IPS-NIHi7 (cell line): ENCODE measurements at regions not wholly inside any gene's neighbourhood (a gene's known extent, or its start where the extent isn't known, plus 50 kb on each side); places are given as distances from the start of the nearest gene placed in this dataset.

Source experiments
- DNase-seq: peaks from one replicate; pipeline ENCODE4 v3.0.0; 2012; ENCODE audit warnings: mixed read lengths; ENCODE audit errors: extremely low spot score

DNA sequence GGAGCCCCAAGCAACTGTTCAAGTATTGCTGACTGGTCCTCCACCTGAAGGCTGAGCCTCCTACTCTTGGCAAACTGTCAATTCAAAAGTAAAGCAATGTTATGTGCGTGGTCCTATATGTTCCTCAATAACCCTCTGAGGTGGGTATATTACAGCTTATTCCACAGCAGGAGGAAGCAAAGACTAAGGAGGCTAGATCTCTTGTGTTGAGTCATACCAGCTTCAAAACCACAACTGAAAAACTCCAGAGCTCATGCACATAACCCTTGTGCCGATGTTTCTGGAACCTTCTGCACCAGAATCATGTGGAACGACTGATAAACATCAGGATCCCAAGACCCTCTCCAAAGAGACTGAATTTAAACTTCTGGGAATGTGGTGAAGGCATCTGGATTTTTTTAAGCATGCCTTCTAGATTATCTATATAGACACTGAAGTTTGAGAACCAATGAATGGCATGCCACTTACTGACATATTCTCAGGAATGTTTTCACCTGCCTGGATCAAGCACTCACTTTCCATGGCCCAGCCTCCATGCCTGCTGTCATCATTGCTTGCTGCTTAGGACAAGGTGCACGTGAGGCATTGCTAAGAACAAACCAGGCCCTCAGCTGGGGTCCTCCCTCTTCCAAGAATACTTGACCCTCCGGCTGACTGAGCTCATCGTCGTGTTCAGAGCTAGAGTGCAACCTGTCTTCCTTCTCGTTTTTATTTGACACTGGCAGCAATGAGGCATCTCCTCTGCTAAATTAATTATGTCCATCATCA lies 194.7 kb downstream of the BCL11B start:
- DNase-seq: no peak

GRCh38 chr14:99077844-99078236 lies 194.2 kb downstream of the BCL11B start:
- DNase-seq: no peak

DNA sequence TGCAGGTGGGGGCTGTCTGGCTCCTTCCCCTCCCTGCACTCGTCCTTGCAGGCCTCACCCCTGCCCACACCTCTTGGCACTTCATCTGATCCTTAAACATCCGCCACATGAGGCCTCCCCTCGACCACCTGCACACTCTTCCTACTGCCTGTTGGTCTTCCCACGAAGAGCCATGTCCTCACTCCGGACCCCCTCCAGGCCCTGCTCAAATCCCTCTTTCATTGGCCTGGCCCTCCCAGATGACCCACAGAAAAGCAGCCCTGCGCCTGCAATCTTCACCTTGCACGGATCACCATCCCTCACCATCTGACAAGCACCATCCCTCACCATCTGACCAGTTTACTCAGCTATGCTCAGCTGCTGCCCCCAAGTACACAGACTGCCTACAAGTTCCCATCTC lies 193.6 kb downstream of the BCL11B start:
- DNase-seq: no peak

- DNase-seq: no peak
Measured at GRCh38 chr14:99079061-99079727, 192.8 kb downstream of the BCL11B start.

DNA sequence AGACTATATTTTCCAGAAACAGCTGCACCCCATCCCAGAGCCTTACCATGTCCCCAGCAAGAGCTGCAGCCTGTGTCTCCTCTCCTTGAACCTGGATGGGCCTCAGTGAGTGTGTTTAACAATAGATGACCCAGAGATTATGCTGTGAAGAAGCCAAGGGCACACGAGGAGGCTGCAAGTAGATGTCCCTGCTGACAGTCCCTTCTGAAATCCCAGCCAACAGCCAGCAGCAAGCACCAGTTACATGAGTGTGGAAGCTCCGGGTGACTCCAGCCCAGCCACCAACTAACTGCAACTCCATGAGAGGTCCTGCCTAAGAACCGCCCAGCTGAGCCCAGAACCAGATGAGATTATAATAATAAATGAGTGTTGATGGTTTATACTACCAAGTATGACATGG lies 191.7 kb downstream of the BCL11B start:
- no peak for DNase-seq

- DNase-seq: no peak
Measured at GRCh38 chr14:99081156-99081765, 190.7 kb downstream of the BCL11B start.

DNA sequence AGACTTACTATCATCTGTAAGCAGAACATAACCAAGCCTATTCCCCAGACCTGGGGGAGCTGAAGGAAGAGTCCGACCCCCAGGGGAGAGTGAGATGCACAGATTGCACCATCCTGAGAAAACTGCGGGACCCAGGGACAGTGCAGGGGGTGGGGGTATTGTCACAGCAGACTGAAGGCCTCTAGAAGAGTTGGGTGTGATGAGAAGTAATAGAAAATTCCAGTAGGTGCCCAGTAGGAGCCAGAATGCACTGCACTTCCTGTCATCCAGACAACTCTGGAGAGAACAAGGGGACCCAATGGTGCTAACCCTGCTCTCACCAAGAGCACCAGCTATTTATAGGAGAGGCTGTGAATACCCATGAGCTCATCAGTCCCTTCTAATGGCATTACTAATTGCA lies 190.1 kb downstream of the BCL11B start:
- DNase-seq: no peak

GRCh38 chr14:99093532-99094517 lies 178.2 kb downstream of the BCL11B start:
- DNase-seq: peak; percentile 55

DNA sequence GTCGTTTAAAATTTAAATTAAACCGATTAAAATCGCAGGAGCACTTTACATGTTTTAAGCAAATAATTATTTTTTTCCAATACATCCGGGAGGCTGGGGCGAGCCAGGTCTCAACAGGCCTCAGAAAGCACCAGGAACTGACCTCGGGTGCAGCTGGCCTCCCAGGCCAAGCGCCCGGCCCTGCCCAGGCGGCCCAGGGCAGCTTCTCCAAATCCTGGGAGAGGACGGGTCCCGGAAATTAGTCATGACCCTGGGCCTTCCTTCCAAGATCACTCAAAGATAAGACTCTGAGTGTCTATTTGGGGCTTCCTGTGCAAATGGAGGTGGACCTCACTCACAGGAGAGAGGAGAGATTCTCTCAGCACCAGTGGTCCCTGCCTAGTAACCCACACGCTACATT lies 177.1 kb downstream of the BCL11B start:
- no peak for DNase-seq

DNA sequence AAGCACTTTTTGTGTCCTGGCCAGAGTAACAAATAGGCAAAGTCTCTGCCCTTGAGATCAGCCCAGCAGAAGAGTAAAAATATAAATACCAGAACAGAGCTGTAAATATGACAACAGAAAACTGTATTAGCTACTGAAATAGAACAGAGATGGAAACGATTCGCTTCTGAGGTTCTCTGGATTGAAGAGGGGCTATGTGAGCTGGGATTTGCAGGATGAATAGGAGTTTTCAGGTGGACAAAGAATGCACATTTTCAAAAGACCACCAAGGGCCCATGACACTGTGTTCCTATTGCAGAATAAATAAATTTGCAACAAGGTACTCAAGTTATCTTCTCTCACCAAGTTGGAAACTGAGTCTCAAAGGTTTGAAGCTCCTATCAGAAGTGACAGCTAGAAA lies 176.6 kb downstream of the BCL11B start:
- DNase-seq: no peak

DNA sequence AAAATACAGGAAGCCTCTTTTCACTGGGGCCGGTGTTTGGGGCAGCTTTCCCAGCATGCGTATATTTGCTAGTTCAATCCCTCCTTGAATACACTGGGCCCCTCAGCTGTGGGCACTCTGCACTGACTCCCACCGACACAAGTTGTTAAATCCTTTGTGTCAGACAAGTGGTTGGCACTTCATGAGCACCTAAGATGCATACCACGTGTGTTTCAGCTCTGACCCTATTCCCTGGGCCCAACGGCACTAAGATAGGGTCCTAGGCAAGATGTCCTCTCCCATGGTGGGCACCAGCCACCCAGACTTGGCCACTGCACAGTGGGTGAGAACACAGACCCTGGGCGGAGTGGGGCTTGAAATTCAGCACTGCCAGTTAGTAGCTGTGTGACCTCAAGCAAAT lies 173.8 kb downstream of the BCL11B start:
- DNase-seq: no peak

DNA sequence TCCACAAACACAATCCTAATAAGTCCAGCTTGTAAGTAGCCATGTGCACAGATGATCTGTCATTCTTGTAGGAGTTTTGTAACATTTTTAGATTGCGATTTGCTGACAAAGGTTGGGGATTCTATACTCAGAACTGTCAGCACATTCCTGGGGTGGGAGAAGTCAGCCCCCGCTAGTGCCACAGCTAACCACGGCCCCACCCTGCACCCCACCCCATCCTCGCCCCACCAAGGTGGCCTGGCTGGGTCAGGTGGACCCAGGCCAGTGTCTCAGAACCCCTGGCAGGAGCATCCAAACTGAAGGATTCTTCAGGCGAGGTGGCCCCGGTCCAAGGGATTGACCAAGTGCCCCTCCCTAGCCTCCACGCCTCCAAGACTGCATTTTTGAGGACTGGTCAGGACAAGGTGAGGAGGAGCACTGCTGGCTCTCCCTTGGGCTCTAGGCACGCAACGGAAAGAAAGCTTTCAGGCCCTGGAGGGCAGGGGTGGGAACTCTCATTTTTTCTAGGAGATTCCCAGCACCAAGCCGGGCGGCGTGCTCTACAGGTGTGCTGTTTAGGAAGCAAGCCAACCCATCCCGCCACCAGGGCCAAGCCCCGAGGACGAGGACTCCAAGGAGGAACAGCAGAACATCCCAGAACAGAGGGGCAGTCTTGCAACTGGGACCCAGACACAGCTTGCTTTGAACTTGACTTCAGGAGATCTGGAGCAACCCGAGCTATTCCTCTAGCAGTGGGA lies 172.8 kb downstream of the BCL11B start:
- DNase-seq: no peak

- no peak for DNase-seq
Measured at GRCh38 chr14:99100497-99101270, 171.3 kb downstream of the BCL11B start.

GRCh38 chr14:99101855-99102461 lies 170.0 kb downstream of the BCL11B start:
- DNase-seq: no peak

DNA sequence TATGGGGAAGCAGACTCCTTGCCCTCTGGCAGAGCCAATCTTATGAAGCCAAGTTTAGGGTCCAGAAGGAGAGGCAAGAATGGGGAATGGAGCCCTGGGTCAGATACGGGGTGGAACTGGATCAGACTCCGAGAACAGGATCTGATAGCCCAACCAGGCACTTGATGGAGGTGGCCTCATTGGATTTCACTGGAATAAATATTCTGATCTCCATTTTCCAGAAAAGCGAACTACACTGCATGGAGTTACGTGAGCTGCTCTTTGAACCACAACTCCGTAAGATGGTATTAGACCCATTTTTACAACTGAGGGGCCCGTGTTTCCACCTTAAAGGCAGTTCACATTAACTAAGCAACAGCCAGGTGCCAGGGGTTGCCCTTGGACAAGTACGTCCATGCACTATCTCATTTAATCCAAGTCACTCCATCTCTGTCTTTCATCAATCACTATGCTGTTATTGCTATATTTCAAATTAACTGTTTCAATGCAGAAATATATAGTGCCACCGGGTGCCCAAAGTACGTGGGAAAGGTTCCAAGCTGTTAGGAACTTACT lies 155.2 kb downstream of the BCL11B start:
- DNase-seq: no peak

DNA sequence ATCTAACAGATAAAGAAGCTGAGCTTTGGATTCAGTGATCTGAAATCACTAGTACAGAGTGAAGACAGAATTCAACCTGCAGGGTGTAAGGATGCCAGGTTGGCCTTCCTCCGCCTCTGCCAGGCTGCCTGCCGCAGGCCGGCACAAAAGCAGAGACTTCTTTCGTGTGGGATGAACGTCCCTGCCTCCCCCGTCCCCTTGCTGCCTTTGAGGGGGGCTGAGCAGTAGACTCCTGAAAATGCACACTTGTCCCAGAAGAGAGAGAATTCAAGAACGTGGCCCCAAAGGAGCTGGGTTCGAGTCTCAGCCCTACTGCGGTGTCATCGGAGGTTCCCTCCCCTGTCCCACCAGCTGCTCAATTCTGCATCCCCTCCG lies 154.3 kb downstream of the BCL11B start:
- no peak for DNase-seq

DNA sequence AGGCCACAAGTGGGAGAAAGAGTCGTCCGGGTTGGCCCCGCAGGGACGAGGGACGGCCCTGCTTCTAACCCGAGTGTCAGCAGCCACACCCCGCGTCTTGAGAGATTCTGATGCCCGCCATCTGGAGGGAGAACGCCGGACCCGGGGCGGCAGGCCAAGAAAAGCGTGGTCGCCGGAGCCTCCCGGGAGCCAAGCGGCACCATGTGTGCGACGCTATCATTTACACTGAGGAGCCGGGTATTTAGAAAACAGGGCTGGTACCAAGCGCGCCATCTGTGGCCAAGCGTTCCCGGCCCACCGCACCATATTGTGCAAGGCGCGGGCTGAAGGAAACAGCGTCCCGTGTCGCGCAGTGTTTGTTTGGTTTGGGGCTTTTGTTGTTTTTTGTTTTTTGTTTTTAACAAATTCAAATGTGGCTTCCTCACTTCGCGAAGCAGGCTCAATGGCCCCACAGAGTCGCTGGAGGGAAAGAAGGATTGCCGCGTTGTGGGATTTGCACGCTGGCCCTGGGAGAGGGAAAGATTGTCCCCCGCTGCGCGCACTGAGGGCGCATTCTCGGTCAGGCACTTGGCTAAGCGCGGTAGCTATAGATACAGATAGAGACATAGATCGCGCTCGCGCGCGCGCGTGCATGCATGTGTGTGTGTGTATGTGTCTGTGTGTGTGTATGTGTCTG lies 153.8 kb downstream of the BCL11B start:
- DNase-seq: peak; percentile 51

- DNase-seq: no peak
Measured at GRCh38 chr14:99118946-99119345, 153.1 kb downstream of the BCL11B start.
